Gastroesophageal sphincter (tissue), 3 donors: ENCODE measurements at regions not wholly inside any gene's neighbourhood (a gene's known extent, or its start where the extent isn't known, plus 50 kb on each side); places are given as distances from the start of the nearest gene placed in this dataset.

ENCODE experiments used
- POLR2A ChIP-seq, 2 donors: fragments of 450-650 bp; IDR thresholded peaks; one replicate each; pipeline ENCODE4 v1.6.1; 2017; ENCODE audit warnings: antibody characterized with exemption in 2 of 2, mild to moderate bottlenecking in 2 of 2, moderate library complexity in 1 of 2
- POLR2AphosphoS5 ChIP-seq: sonication (generic); formaldehyde crosslinking; IDR thresholded peaks from one replicate; pipeline ENCODE4 v1.6.1; 2017; ENCODE audit warnings: antibody characterized with exemption
- TF ChIP-seq, protein P1 (sequence below), 4 experiments: fragments of 200-600 bp in 2 of 4; fragments of 450-650 bp in 2 of 4; sonication (generic) in 1 of 4; IDR thresholded peaks; one replicate each; pipeline ENCODE4 v1.5.1; 2017 to 2019; ENCODE audit warnings: antibody characterized with exemption in 4 of 4, mild to moderate bottlenecking in 2 of 4, moderate library complexity in 2 of 4

DNA sequence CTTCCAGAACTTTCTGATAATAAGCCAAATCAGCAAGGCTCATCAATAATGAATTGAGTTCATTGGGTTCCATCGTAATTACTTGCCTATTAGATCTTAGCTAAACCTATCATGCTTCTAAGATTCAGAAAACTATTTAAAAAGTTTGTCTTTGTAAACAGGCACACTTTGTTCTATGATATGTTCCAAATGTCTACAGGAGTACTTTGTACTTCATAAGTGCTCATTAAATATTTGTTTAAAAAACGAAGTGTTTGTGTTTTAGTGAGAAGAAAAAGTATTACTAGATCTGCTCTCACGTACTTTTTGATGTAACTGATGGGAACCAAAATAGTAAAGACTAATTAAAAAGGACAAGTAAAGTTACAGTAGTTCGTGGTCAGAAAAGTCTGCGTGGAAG is 172.8 kb upstream of the FLRT2 start:
- no peak for TF ChIP-seq POLR2A (IDR thresholded peaks at IDR 0.05)
- TF ChIP-seq, protein P1, sequence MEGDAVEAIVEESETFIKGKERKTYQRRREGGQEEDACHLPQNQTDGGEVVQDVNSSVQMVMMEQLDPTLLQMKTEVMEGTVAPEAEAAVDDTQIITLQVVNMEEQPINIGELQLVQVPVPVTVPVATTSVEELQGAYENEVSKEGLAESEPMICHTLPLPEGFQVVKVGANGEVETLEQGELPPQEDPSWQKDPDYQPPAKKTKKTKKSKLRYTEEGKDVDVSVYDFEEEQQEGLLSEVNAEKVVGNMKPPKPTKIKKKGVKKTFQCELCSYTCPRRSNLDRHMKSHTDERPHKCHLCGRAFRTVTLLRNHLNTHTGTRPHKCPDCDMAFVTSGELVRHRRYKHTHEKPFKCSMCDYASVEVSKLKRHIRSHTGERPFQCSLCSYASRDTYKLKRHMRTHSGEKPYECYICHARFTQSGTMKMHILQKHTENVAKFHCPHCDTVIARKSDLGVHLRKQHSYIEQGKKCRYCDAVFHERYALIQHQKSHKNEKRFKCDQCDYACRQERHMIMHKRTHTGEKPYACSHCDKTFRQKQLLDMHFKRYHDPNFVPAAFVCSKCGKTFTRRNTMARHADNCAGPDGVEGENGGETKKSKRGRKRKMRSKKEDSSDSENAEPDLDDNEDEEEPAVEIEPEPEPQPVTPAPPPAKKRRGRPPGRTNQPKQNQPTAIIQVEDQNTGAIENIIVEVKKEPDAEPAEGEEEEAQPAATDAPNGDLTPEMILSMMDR (IDR thresholded peaks at IDR 0.05) = no peak
- no peak for TF ChIP-seq POLR2AphosphoS5
